Keratinocyte (primary cell): ENCODE measurements at regions not wholly inside any gene's neighbourhood (a gene's known extent, or its start where the extent isn't known, plus 50 kb on each side); places are given as distances from the start of the nearest gene placed in this dataset.
"Not testable (repeated sequence)": the region's sequence is repeated elsewhere in the genome, so short reads cannot be mapped to it uniquely, and the experiment has no call there.

Source experiments
- EZH2 ChIP-seq: IDR thresholded peaks from one replicate; pipeline ENCODE4 v1.6.1; 2012; ENCODE audit warnings: inconsistent platforms, mild to moderate bottlenecking, low read length, moderate library complexity
- TF ChIP-seq, protein P1 (sequence below), 3 experiments: IDR thresholded peaks in 1 of 3; conservative IDR thresholded peaks in 1 of 3; optimal IDR thresholded peaks in 1 of 3; 2 replicates in 2 of 3; 3 replicates in 1 of 3; pipeline versions ENCODE3 to v1.5.1; 2011; ENCODE audit warnings: low read length in 3 of 3, mild to moderate bottlenecking in 3 of 3, moderate library complexity in 2 of 3, control low read depth in 1 of 3, inconsistent platforms in 1 of 3; ENCODE audit not compliant: insufficient read depth in 2 of 3; ENCODE audit errors: extremely low read depth in 1 of 3

DNA sequence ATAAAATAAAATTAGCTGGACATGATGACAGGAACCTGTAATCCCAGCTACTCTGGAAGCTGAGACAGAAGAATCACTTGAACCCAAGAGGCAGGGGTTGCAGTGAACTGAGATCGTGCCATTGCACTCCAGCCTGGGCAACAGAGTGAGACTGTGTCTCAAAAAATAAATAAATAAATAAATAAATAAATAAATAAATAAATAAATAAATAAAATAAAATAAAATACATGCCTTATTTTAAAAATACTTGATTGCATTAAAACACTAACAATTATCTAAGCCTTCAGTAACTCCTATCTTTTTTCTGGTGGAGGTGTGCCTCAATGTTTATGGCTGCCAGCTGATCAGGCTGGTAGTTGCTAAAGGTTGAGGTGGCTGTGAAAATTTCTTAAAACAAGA lies 1329.6 kb upstream of the CITED2 start:
- TF ChIP-seq, protein P1, sequence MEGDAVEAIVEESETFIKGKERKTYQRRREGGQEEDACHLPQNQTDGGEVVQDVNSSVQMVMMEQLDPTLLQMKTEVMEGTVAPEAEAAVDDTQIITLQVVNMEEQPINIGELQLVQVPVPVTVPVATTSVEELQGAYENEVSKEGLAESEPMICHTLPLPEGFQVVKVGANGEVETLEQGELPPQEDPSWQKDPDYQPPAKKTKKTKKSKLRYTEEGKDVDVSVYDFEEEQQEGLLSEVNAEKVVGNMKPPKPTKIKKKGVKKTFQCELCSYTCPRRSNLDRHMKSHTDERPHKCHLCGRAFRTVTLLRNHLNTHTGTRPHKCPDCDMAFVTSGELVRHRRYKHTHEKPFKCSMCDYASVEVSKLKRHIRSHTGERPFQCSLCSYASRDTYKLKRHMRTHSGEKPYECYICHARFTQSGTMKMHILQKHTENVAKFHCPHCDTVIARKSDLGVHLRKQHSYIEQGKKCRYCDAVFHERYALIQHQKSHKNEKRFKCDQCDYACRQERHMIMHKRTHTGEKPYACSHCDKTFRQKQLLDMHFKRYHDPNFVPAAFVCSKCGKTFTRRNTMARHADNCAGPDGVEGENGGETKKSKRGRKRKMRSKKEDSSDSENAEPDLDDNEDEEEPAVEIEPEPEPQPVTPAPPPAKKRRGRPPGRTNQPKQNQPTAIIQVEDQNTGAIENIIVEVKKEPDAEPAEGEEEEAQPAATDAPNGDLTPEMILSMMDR (optimal IDR thresholded peaks at IDR 0.05 in 1 of 3, IDR thresholded peaks at IDR 0.05 in 1 of 3, conservative IDR thresholded peaks at IDR 0.05 in 1 of 3; ENCODE audit: extremely low read depth in 1 of 3, insufficient read depth in 2 of 3, low read length in 3 of 3) = not testable (repeated sequence)
- not testable (repeated sequence) for TF ChIP-seq EZH2
